GM06990 (cell line): ENCODE measurements at regions not wholly inside any gene's neighbourhood (a gene's known extent, or its start where the extent isn't known, plus 50 kb on each side); places are given as distances from the start of the nearest gene placed in this dataset.

Experiments used
- DNase-seq: peaks from one replicate; pipeline ENCODE4 v3.0.0-alpha.2; 2011; ENCODE audit not compliant: insufficient read length; ENCODE audit errors: extremely low read depth
- H3K27me3 ChIP-seq: replicated peaks from 2 replicates; pipeline ENCODE4 v1.6.0; 2011; ENCODE audit warnings: low read length; ENCODE audit not compliant: control insufficient read depth, insufficient read depth
- H3K36me3 ChIP-seq: 2 replicates; pipeline ENCODE4 v1.5.1; 2011; ENCODE audit warnings: low read length; ENCODE audit not compliant: control insufficient read depth, insufficient read depth
- H3K4me3 ChIP-seq: replicated peaks from 2 replicates; pipeline ENCODE4 v1.5.1; 2011; ENCODE audit warnings: low read depth, mild to moderate bottlenecking, control low read depth, low read length
- TF ChIP-seq, protein P1 (sequence below): IDR thresholded peaks from 2 replicates; pipeline ENCODE4 v1.5.1; 2011; ENCODE audit warnings: low read length, control low read depth, mild to moderate bottlenecking, inconsistent platforms; ENCODE audit not compliant: insufficient read depth, poor library complexity, severe bottlenecking

DNA sequence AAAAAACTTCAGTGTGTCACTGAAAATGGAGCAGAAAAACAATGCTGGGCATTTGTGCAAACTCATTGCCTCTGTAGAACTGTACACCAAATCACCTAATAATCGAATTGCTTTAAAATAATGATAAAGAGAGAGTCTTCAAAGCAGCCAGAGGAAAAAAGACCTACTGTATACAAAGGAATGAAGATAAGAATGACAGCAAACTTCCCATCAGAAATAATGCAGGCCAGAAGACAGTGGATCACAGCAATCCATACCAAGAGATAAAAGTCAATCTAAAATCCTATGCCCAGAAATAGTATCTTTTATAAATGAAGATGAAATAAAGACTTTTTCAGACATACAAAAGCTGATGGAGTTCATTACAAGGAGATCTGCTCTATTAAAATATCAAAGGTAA, 134.7 kb upstream of the VEPH1 start:
- no peaks in the 10 kb centered on the region for H3K27me3 ChIP-seq
- TF ChIP-seq, protein P1, sequence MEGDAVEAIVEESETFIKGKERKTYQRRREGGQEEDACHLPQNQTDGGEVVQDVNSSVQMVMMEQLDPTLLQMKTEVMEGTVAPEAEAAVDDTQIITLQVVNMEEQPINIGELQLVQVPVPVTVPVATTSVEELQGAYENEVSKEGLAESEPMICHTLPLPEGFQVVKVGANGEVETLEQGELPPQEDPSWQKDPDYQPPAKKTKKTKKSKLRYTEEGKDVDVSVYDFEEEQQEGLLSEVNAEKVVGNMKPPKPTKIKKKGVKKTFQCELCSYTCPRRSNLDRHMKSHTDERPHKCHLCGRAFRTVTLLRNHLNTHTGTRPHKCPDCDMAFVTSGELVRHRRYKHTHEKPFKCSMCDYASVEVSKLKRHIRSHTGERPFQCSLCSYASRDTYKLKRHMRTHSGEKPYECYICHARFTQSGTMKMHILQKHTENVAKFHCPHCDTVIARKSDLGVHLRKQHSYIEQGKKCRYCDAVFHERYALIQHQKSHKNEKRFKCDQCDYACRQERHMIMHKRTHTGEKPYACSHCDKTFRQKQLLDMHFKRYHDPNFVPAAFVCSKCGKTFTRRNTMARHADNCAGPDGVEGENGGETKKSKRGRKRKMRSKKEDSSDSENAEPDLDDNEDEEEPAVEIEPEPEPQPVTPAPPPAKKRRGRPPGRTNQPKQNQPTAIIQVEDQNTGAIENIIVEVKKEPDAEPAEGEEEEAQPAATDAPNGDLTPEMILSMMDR = no peak
- H3K36me3 ChIP-seq = no peaks in the 10 kb centered on the region
- H3K4me3 ChIP-seq = no peak overlapping the region
- DNase-seq = no peak

DNA sequence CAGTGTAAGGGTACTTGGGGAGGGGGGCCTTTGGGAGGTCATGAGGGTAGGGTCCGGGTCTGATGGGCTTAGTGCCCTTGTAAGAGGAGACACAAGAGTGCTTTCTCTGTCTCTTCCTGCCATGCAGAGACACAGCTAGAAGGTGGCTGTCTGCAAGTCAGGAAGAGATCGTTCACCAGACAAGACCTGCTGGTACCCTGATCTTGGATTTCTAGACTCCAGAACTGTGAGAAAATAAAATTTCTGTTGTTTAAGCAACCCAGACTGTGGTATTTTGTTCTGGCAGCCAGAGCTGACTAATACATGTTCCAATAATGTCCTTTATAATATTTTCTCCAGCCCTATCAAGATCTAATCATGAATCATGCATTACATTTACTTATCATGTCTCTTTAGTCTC, 130.0 kb upstream of the VEPH1 start:
- Histone ChIP-seq H3K4me3 (no peak overlapping the region), H3K27me3 (no peaks in the 10 kb centered on the region), H3K36me3 (no peaks in the 10 kb centered on the region)
- DNase-seq = no peak
- TF ChIP-seq, protein P1 = no peak

DNA sequence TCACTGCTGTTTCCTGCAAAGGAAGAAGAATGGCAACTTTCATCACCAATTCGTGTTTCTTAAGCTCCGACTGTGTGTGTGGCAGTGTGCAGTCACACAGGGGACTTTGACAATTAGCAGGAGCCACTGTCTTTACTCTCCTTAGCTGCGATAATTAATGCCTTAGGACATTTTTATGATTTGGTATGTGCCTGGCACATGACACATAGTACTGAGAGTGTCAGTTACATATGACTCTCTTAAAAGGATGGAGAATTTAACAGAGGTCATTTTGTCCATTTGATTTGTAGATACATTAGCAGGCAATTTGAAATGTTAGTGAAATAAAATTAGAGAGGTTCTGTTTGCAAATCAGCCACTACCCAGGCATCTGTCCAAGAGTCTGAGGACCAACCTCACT, 128.9 kb upstream of the VEPH1 start:
- H3K36me3 ChIP-seq = no peaks in the 10 kb centered on the region
- DNase-seq = no peak
- no peak overlapping the region for H3K4me3 ChIP-seq
- TF ChIP-seq, protein P1 = no peak
- H3K27me3 ChIP-seq = no peaks in the 10 kb centered on the region

DNA sequence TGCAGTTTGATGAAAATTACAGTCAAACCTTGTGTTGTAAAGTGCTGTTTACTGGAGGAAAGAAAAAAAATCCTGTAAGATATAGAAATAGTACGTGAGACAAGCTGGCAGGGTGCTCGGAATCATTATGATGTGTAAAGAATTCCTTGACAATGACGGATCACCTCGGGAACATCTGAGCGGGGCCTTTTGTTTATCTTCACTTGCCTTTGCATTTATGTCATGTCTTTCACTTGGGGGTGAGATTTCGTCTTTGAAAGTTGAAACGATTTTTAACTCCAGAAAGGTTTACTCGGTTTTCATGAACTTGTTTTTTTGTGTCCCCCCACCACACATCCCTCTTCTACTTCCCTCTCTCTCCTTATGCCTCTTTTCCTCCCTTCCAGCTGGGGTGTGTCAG, 128.3 kb upstream of the VEPH1 start:
- TF ChIP-seq, protein P1 = no peak
- H3K27me3 ChIP-seq = no peaks in the 10 kb centered on the region
- no peaks in the 10 kb centered on the region for H3K36me3 ChIP-seq
- H3K4me3 ChIP-seq = no peak overlapping the region
- DNase-seq = no peak

DNA sequence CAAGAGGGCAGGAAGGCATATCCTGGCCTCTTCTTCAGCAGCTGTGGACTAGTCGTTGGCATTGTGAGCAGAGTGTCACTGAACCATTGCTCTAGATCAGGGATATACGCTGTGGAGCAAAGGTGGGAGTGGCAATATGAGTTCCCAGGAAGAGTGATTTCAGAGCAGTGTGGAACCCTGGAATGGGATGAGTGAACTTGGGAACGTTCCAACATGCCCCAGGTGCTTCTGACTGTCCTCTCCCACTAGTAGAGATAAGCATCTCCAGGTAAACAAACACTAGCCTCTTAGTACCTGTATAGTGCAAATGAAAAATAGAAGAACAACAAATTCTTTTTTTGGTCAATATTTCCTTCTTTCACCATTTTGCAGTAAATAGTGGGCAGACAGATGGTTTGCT, 123.6 kb upstream of the VEPH1 start:
- TF ChIP-seq, protein P1 = no peak
- H3K36me3 ChIP-seq = no peaks in the 10 kb centered on the region
- no peaks in the 10 kb centered on the region for H3K27me3 ChIP-seq
- no peak for DNase-seq
- H3K4me3 ChIP-seq = no peak overlapping the region

DNA sequence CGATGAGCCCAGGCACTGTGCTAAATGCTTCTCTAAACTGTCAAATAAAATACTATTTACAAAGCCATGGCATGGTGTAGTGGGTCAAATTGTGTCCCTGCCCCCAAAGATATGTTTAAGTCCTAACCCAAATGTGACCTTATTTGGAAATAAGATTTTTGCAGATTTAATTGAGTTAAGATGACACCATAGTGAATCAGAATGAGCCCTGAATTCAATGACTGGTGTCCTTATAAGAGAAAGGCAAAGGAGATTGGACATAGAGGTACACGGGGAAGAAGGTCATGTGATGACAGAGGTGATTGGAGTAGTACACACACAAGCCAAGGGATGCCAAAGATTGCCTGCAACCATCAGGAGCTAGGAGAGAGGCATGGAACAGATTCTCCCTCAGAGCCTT, 121.6 kb upstream of the VEPH1 start:
- no peaks in the 10 kb centered on the region for H3K36me3 ChIP-seq
- no peak for DNase-seq
- no peaks in the 10 kb centered on the region for H3K27me3 ChIP-seq
- H3K4me3 ChIP-seq = no peak overlapping the region
- TF ChIP-seq, protein P1 = no peak
